Erythroblast (primary cell): ENCODE measurements at regions not wholly inside any gene's neighbourhood (a gene's known extent, or its start where the extent isn't known, plus 50 kb on each side); places are given as distances from the start of the nearest gene placed in this dataset.

Source experiments
- GATA1 ChIP-seq: IDR thresholded peaks from 2 replicates; pipeline ENCODE4 v1.6.1; 2011; ENCODE audit warnings: low read depth, mild to moderate bottlenecking, control low read depth, low read length, moderate library complexity
- POLR2A ChIP-seq: IDR thresholded peaks from 2 replicates; pipeline ENCODE4 v1.6.1; 2011; ENCODE audit warnings: mild to moderate bottlenecking, low read length

DNA sequence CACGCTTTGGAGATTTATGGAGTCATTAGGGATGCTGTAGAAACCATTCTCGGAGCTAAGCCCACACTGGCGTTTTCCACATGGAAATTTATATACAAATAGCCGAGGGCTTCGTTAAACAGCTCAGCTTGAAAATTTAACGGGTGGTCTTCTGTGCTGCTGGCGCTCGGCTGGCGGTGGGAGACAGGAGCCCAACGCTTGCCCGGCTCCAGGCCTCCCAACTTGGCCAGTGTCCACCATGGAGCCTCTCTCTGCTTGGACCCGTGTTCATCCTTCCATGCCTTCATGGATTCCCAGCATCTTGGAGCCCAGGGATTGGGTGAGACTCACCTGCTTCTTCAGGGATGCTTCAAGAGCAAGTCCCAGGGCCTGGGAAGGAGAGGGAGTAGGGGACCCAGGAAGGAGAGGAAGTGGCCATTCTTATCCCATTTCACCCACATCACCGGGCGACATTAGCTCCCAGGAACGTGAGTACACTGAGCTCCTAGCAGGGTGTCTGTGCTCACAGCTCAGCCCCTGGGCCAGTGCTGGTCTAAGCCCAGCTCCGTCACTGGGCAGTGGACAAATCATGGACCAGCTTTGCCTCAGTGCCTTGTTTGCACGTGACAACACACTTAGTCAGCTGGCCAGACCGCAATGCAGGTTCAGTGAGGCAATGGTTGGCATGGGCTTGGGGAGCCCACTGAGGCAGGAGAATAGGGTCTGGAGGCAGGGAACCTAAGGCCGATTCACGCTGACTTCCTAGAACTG, 944.3 kb downstream of the BRD1 start:
- TF ChIP-seq POLR2A (no peak), GATA1 (no peak)
